ENCODE measurements at regions not wholly inside any gene's neighbourhood (a gene's known extent, or its start where the extent isn't known, plus 50 kb on each side); places are given as distances from the start of the nearest gene placed in this dataset.

DNA sequence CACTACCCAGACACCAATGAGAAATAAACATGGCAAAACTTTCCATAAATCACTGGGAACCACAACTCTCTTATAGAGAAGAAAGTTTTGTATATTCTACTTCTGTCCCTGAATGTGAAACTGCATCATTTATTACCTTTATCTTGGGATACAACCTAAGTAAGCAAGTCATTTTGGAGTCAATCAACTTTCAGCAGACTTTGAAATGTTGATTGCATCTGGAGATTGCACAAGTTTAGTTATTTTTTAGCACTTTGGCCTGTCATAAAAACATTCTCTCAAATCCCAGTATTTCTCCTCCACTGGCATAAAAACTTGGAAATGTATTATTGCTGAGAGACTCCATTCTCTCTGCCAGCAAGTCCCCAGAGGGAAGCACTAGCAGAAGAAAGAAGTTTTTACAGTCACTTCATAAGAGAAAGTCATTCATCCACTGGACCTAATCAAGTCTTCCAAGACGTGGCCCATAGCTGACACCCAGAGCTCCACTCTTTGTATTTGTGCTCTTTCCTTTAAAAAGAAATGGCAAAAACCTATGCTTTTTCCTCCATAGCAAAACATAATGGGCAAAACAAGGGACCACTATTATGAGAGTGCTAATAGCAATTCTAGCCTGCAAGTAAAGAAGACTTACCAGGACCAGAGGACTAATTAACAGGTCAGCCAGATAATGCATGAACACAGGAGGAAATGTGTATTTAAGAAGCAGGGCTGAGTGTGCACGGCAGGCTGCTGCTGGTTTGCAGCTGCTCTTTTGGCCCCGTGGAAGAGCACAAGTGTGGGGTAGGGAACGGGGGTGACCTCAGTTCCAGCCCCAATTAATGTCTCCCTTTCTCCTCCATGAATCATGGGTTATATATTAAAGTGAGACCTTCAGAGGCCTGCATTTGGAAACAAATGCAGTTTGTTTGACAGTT lies 171.5 kb downstream of the INO80D start:
- Mint-ChIP-seq H3K27me3 (ENCODE audit: insufficient read depth) (peaks cover 30% of the 10 kb centered on the region), H3K4me3 (no peak overlapping the region), H3K36me3 (ENCODE audit: low read depth) (no peaks in the 10 kb centered on the region), H3K27ac (no peak overlapping the region), H3K4me1 (ENCODE audit: low read depth) (no peaks in the 10 kb centered on the region; the same call in 1 of the 2 replicates), H3K9me3 (no peaks in the 10 kb centered on the region)
- no peak for DNase-seq
- TF ChIP-seq, protein P1, sequence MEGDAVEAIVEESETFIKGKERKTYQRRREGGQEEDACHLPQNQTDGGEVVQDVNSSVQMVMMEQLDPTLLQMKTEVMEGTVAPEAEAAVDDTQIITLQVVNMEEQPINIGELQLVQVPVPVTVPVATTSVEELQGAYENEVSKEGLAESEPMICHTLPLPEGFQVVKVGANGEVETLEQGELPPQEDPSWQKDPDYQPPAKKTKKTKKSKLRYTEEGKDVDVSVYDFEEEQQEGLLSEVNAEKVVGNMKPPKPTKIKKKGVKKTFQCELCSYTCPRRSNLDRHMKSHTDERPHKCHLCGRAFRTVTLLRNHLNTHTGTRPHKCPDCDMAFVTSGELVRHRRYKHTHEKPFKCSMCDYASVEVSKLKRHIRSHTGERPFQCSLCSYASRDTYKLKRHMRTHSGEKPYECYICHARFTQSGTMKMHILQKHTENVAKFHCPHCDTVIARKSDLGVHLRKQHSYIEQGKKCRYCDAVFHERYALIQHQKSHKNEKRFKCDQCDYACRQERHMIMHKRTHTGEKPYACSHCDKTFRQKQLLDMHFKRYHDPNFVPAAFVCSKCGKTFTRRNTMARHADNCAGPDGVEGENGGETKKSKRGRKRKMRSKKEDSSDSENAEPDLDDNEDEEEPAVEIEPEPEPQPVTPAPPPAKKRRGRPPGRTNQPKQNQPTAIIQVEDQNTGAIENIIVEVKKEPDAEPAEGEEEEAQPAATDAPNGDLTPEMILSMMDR (IDR thresholded peaks at IDR 0.05), result no peak

DNA sequence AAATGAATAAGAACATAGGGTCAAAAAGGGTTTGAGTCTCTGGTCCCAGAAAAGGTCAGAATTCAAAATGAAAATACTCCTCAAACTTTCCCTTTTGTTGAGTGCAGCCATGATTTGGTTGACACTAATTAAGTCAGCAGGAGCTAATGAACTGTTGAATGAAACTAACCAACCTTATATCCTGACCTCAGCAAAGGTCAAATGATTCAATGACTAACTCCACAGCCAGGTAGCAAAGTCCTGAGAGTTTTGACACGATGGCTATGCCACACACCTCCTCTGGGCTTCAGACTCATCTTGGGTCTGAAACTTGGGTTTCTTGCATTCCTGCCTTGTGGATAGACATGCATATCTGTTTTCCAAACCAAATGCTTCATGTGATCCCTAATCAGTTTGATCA lies 172.3 kb downstream of the INO80D start:
- Mint-ChIP-seq H3K9me3 (no peaks in the 10 kb centered on the region), H3K4me3 (no peak overlapping the region), H3K27ac (no peak overlapping the region), H3K27me3 (ENCODE audit: insufficient read depth) (peaks cover 27% of the 10 kb centered on the region), H3K4me1 (ENCODE audit: low read depth) (no peaks in the 10 kb centered on the region; the same call in 1 of the 2 replicates), H3K36me3 (ENCODE audit: low read depth) (no peaks in the 10 kb centered on the region)
- no peak for DNase-seq
- TF ChIP-seq, protein P1 (IDR thresholded peaks at IDR 0.05), result no peak

DNA sequence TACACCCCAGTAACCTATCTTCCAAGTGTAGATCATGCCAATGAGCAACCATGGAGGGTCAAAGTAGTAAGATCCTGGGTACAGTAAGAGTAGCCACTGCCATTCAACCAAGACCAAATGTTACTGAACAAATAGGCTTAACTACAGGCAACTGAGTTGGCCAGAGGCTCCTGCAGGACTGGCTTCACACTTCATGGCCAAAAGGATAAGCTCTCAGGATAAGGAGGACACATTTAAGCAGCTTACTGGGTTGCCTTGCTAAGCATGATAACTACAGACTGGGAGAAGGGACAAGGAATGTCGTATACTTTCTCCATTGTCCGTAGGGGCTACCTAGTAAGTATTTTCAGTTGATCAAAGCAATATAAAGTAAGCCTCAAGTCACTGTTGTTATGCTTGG lies 174.7 kb downstream of the INO80D start:
- H3K4me3 Mint-ChIP-seq, result no peak overlapping the region
- DNase-seq, result no peak
- TF ChIP-seq, protein P1 (IDR thresholded peaks at IDR 0.05), result no peak
- H3K36me3 Mint-ChIP-seq (ENCODE audit: low read depth), result no peaks in the 10 kb centered on the region
- no peaks in the 10 kb centered on the region for H3K9me3 Mint-ChIP-seq
- H3K4me1 Mint-ChIP-seq (ENCODE audit: low read depth), result no peaks in the 10 kb centered on the region; the same call in 1 of the 2 replicates
- no peak overlapping the region for H3K27ac Mint-ChIP-seq
- peaks cover 37% of the 10 kb centered on the region for H3K27me3 Mint-ChIP-seq (ENCODE audit: insufficient read depth)

DNA sequence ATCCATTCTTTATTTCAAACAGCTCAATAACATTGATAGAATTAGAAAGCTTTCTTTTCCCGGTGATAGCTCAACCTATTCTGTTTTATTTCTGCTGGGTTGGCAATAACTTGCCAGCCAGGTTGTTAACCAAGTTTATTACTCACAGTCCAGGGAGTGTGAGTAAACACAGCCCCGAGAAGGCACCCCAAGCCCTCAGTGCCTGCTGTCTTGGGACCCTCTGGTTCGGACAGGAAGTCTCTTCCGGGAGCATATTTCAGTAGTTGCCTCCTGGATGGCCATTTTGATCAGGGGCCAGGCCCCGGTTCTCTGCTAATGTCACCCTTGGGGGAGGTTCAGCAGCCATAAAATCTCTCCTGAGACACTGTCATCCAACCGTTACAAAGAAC lies 176.8 kb downstream of the INO80D start:
- DNase-seq, result no peak
- Mint-ChIP-seq H3K36me3 (ENCODE audit: low read depth) (no peaks in the 10 kb centered on the region), H3K4me1 (ENCODE audit: low read depth) (no peaks in the 10 kb centered on the region), H3K4me3 (no peak overlapping the region), H3K27ac (no peak overlapping the region), H3K9me3 (no peaks in the 10 kb centered on the region), H3K27me3 (ENCODE audit: insufficient read depth) (peaks cover 37% of the 10 kb centered on the region)
- TF ChIP-seq, protein P1 (IDR thresholded peaks at IDR 0.05), result no peak

DNA sequence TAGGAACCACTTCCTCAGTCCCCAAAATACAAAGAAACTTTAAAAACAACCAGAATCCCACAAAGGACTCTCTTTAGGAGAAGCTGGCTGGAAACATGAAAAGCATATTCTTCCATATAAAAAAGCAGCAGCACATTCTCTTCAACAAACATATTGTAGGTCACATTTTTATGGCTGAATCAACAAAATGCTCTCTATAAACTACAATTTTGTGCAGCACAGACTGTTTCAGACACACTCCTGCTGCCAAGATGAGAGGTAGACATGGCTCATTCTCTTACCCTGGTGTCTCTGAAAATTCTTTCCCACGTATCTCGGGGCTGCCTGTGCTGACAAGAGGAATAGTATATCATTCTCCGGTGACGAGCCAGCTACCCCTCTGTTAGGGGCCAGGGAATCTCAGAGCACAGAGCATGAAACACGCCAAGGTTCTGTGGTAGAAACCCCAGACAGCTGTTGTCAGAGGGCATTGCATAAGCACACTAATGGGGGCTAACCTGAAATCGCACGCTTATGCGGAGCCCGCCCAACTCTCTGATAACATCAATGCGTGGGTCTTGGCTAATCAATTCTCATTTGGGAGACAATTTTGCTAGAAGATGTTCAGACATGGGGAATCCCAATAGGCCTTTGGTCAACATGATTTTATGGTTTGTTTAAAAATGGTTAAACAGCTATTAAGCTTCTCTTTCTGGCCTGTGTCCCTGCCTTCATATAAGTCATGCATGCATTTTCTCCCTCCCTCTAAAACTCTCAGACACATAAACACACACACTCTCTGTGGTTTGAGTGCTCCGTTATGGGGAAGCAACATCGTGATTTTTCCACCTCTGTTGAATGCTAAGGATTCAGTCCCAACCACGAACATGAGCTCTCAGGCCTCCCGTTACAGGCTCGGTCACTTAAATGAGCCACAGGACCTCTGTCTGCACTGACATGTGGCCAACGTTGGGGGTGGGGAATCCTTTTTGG lies 177.5 kb downstream of the INO80D start:
- TF ChIP-seq, protein P1 (IDR thresholded peaks at IDR 0.05), result no peak
- Mint-ChIP-seq H3K36me3 (ENCODE audit: low read depth) (no peaks in the 10 kb centered on the region), H3K4me1 (ENCODE audit: low read depth) (no peaks in the 10 kb centered on the region), H3K9me3 (no peaks in the 10 kb centered on the region), H3K4me3 (no peak overlapping the region), H3K27ac (no peak overlapping the region), H3K27me3 (ENCODE audit: insufficient read depth) (peaks cover 41% of the 10 kb centered on the region)
- DNase-seq, result no peak

Measured in HFFc6 (cell line).